DOHH2 (cell line): ENCODE measurements at regions not wholly inside any gene's neighbourhood (a gene's known extent, or its start where the extent isn't known, plus 50 kb on each side); places are given as distances from the start of the nearest gene placed in this dataset.

Source experiments
- H3F3A ChIP-seq: fragments of 200-600 bp; sonication (generic), shearing (Covaris generic); 2 replicates; pipeline ENCODE4 v1.6.0; 2016; ENCODE audit warnings: antibody characterized with exemption, mild to moderate bottlenecking; ENCODE audit not compliant: control insufficient read depth, insufficient read depth
- H3K27ac ChIP-seq: fragments of 200-600 bp; sonication (generic); 2 replicates; pipeline ENCODE4 v1.5.1; 2014; ENCODE audit warnings: low read depth, mild to moderate bottlenecking, low read length, moderate library complexity
- H3K27me3 ChIP-seq: fragments of 200-600 bp; sonication (generic); 2 replicates; pipeline ENCODE4 v1.6.1; 2014; ENCODE audit warnings: mild to moderate bottlenecking, low read length, mixed read lengths; ENCODE audit not compliant: control insufficient read depth
- H3K36me3 ChIP-seq: fragments of 200-600 bp; sonication (generic); 2 replicates; pipeline ENCODE4 v1.6.1; 2014; ENCODE audit warnings: mild to moderate bottlenecking, low read length, moderate library complexity, mixed read lengths; ENCODE audit not compliant: control insufficient read depth
- H3K4me1 ChIP-seq: fragments of 200-600 bp; sonication (generic); 2 replicates; pipeline ENCODE4 v1.6.1; 2014; ENCODE audit warnings: mild to moderate bottlenecking, low read length, mixed read lengths; ENCODE audit not compliant: control insufficient read depth
- H3K4me2 ChIP-seq: fragments of 200-600 bp; sonication (generic); 2 replicates; pipeline ENCODE4 v1.6.0; 2014; ENCODE audit warnings: mild to moderate bottlenecking, low read length, moderate library complexity
- H3K4me3 ChIP-seq: fragments of 200-600 bp; sonication (generic); 2 replicates; pipeline ENCODE4 v1.5.1; 2014; ENCODE audit warnings: mild to moderate bottlenecking, low read length, mixed read lengths
- H3K79me2 ChIP-seq: fragments of 200-600 bp; sonication (generic); 2 replicates; pipeline ENCODE4 v1.6.1; 2014; ENCODE audit warnings: mild to moderate bottlenecking, low read length, mixed read lengths; ENCODE audit not compliant: control insufficient read depth
- H3K9me2 ChIP-seq: fragments of 200-600 bp; sonication (generic); replicated peaks from 2 replicates; pipeline ENCODE4 v1.6.1; 2014; ENCODE audit warnings: mild to moderate bottlenecking, low read length, mixed read lengths; ENCODE audit not compliant: control insufficient read depth
- H3K9me3 ChIP-seq: fragments of 200-600 bp; sonication (generic); 2 replicates; pipeline ENCODE4 v1.6.1; 2014; ENCODE audit warnings: antibody characterized with exemption, low read length, mixed read lengths; ENCODE audit not compliant: control insufficient read depth, insufficient read depth
- H4K20me1 ChIP-seq: fragments of 200-600 bp; sonication (generic); 2 replicates; pipeline ENCODE4 v1.6.0; 2014; ENCODE audit warnings: low read depth, mild to moderate bottlenecking, antibody characterized with exemption, low read length, moderate library complexity; ENCODE audit not compliant: control insufficient read depth, insufficient read depth
- CTCF ChIP-seq: fragments of 200-600 bp; sonication (generic); IDR thresholded peaks from one replicate; pipeline ENCODE4 v1.5.1; 2014; ENCODE audit warnings: antibody characterized with exemption, mild to moderate bottlenecking, low read depth, low read length; ENCODE audit not compliant: poor library complexity, severe bottlenecking
- EZH2phosphoT487 ChIP-seq: fragments of 200-600 bp; sonication (generic); IDR thresholded peaks from 2 replicates; pipeline ENCODE4 v1.6.1; 2017; ENCODE audit warnings: borderline replicate concordance, mild to moderate bottlenecking, antibody characterized with exemption, low read length, moderate library complexity, mixed read lengths

- Histone ChIP-seq H3K9me3 (no peaks in the 10 kb centered on the region), H3K9me2 (no peaks in the 10 kb centered on the region), H3K27ac (no peak overlapping the region), H3K4me1 (no peaks in the 10 kb centered on the region), H3K79me2 (no peaks in the 10 kb centered on the region), H3K4me3 (no peak overlapping the region), H3K36me3 (no peaks in the 10 kb centered on the region), H3K27me3 (no peaks in the 10 kb centered on the region), H4K20me1 (no peaks in the 10 kb centered on the region), H3F3A (no peaks in the 10 kb centered on the region), H3K4me2 (no peak overlapping the region)
- no peak for TF ChIP-seq EZH2phosphoT487
- TF ChIP-seq CTCF, result no peak
These were observed 392.9 kb downstream of the IPMK start for GRCh38 chr10:57874810-57875209.

GRCh38 chr10:57867241-57867640 is 400.5 kb downstream of the IPMK start:
- TF ChIP-seq CTCF (no peak), EZH2phosphoT487 (no peak)
- Histone ChIP-seq H3K4me3 (no peak overlapping the region), H3F3A (no peaks in the 10 kb centered on the region), H4K20me1 (no peaks in the 10 kb centered on the region), H3K9me3 (no peaks in the 10 kb centered on the region), H3K79me2 (no peaks in the 10 kb centered on the region), H3K27me3 (no peaks in the 10 kb centered on the region), H3K4me1 (no peaks in the 10 kb centered on the region), H3K27ac (no peak overlapping the region), H3K36me3 (no peaks in the 10 kb centered on the region), H3K9me2 (no peaks in the 10 kb centered on the region), H3K4me2 (no peak overlapping the region)

- H3K4me2 ChIP-seq, result no peak overlapping the region
- no peaks in the 10 kb centered on the region for H3K36me3 ChIP-seq
- no peaks in the 10 kb centered on the region for H3K79me2 ChIP-seq
- H3F3A ChIP-seq, result no peaks in the 10 kb centered on the region
- H4K20me1 ChIP-seq, result no peaks in the 10 kb centered on the region
- H3K27ac ChIP-seq, result no peak overlapping the region
- no peak for TF ChIP-seq CTCF
- TF ChIP-seq EZH2phosphoT487, result no peak
- H3K9me3 ChIP-seq, result no peaks in the 10 kb centered on the region
- no peaks in the 10 kb centered on the region for H3K27me3 ChIP-seq
- H3K9me2 ChIP-seq, result no peaks in the 10 kb centered on the region
- no peaks in the 10 kb centered on the region for H3K4me1 ChIP-seq
- no peak overlapping the region for H3K4me3 ChIP-seq
These were observed 402.7 kb downstream of the IPMK start for GRCh38 chr10:57864765-57865680.
